ENCODE measurements at regions not wholly inside any gene's neighbourhood (a gene's known extent, or its start where the extent isn't known, plus 50 kb on each side); places are given as distances from the start of the nearest gene placed in this dataset.

- BruUV-seq (replicated peaks), result no TSS peak
- no peak for TF ChIP-seq CTCF (conservative IDR thresholded peaks at IDR 0.05; ENCODE audit: low read depth, low read length)
- TF ChIP-seq EZH2 (IDR thresholded peaks at IDR 0.05; ENCODE audit: low read length, unreplicated experiment), result no peak
- TF ChIP-seq EZH2phosphoT487 (IDR thresholded peaks at IDR 0.05; ENCODE audit: borderline replicate concordance, low read length), result no peak
- Histone ChIP-seq H3K9ac (ENCODE audit: low read length) (no peak overlapping the region), H3K36me3 (ENCODE audit: low read depth, low read length) (no peaks in the 10 kb centered on the region), H3K79me2 (ENCODE audit: low read length) (no peaks in the 10 kb centered on the region), H3K4me2 (ENCODE audit: low read length) (no peak overlapping the region), H3K27ac (ENCODE audit: low read length) (no peak overlapping the region), H3K27me3 (ENCODE audit: low read length) (no peaks in the 10 kb centered on the region), H3K4me3 (ENCODE audit: low read length) (no peak overlapping the region), H3K4me1 (ENCODE audit: insufficient read depth, low read length) (peaks cover 9% of the 10 kb centered on the region; the same call in 1 of the 2 replicates), H3F3A (ENCODE audit: low read length, unreplicated experiment) (no peaks in the 10 kb centered on the region), H3K9me2 (replicated peaks; ENCODE audit: low read length) (no peaks in the 10 kb centered on the region), H4K20me1 (ENCODE audit: low read length) (no peaks in the 10 kb centered on the region), H3K9me3 (ENCODE audit: low read length) (no peaks in the 10 kb centered on the region), H2AFZ (ENCODE audit: low read length) (no peak overlapping the region)
- ChIA-PET POLR2A (ENCODE audit: unreplicated experiment) (no interaction called here), CTCF (no interaction called here)
- ATAC-seq (no peak), DNase-seq (no peak)
- intact Hi-C loops (cut with micrococcal nuclease), result no loop called here
These were observed 111.4 kb downstream of the METRNL start for GRCh38 chr17:83190601-83191387.

GRCh38 chr17:83191388-83192160, 112.2 kb downstream of the METRNL start:
- TF ChIP-seq EZH2phosphoT487 (IDR thresholded peaks at IDR 0.05; ENCODE audit: borderline replicate concordance, low read length) (no peak), EZH2 (IDR thresholded peaks at IDR 0.05; ENCODE audit: low read length, unreplicated experiment) (no peak), CTCF (conservative IDR thresholded peaks at IDR 0.05; ENCODE audit: low read depth, low read length) (no peak)
- H2AFZ ChIP-seq (ENCODE audit: low read length), result no peak overlapping the region
- BruUV-seq (replicated peaks), result no TSS peak

More at GRCh38 chr17:83191388-83192160, 112.2 kb downstream of the METRNL start:
- Histone ChIP-seq H3K27ac (ENCODE audit: low read length) (no peak overlapping the region), H3K9ac (ENCODE audit: low read length) (no peak overlapping the region), H3K4me2 (ENCODE audit: low read length) (no peak overlapping the region), H3K4me1 (ENCODE audit: insufficient read depth, low read length) (peaks cover 9% of the 10 kb centered on the region; the same call in 1 of the 2 replicates), H3K4me3 (ENCODE audit: low read length) (no peak overlapping the region), H3K9me3 (ENCODE audit: low read length) (no peaks in the 10 kb centered on the region), H3K79me2 (ENCODE audit: low read length) (no peaks in the 10 kb centered on the region), H4K20me1 (ENCODE audit: low read length) (no peaks in the 10 kb centered on the region), H3K36me3 (ENCODE audit: low read depth, low read length) (no peaks in the 10 kb centered on the region), H3K9me2 (replicated peaks; ENCODE audit: low read length) (no peaks in the 10 kb centered on the region), H3K27me3 (ENCODE audit: low read length) (no peaks in the 10 kb centered on the region), H3F3A (ENCODE audit: low read length, unreplicated experiment) (no peaks in the 10 kb centered on the region)
- DNase-seq (no peak), ATAC-seq (no peak)
- intact Hi-C loops (cut with micrococcal nuclease), result no loop called here
- ChIA-PET CTCF (no interaction called here), POLR2A (ENCODE audit: unreplicated experiment) (no interaction called here)

Measured in PC-3 (cell line).